Endothelial cell of umbilical vein (primary cell): ENCODE measurements at regions not wholly inside any gene's neighbourhood (a gene's known extent, or its start where the extent isn't known, plus 50 kb on each side); places are given as distances from the start of the nearest gene placed in this dataset.

Experiments
- EZH2 ChIP-seq: IDR thresholded peaks from 2 replicates; pipeline ENCODE4 v1.6.1; 2012; ENCODE audit warnings: borderline replicate concordance, low read depth, mild to moderate bottlenecking, moderate library complexity, low read length, inconsistent platforms; ENCODE audit not compliant: severe bottlenecking
- GATA2 ChIP-seq: IDR thresholded peaks from 2 replicates; pipeline ENCODE4 v1.7.0; 2011; ENCODE audit warnings: low read depth, mild to moderate bottlenecking, moderate library complexity, mixed read lengths, low read length; ENCODE audit not compliant: insufficient read length, insufficient read depth
- MAX ChIP-seq: IDR thresholded peaks from 2 replicates; pipeline ENCODE4 v1.6.1; 2011; ENCODE audit not compliant: insufficient read depth, insufficient read length
- TF ChIP-seq, protein P1 (sequence below), 2 donors: IDR thresholded peaks; 1 replicate in 1 of 2; 2 replicates in 1 of 2; pipeline ENCODE4 v1.5.1; 2011; ENCODE audit warnings: low read length in 2 of 2, mild to moderate bottlenecking in 2 of 2, moderate library complexity in 2 of 2, control low read depth in 1 of 2, inconsistent platforms in 1 of 2, low read depth in 1 of 2; ENCODE audit not compliant: insufficient read depth in 1 of 2; ENCODE audit errors: extremely low read depth in 1 of 2

- TF ChIP-seq MAX, result no peak
- TF ChIP-seq EZH2, result no peak
- no peak for TF ChIP-seq GATA2
- TF ChIP-seq, protein P1, sequence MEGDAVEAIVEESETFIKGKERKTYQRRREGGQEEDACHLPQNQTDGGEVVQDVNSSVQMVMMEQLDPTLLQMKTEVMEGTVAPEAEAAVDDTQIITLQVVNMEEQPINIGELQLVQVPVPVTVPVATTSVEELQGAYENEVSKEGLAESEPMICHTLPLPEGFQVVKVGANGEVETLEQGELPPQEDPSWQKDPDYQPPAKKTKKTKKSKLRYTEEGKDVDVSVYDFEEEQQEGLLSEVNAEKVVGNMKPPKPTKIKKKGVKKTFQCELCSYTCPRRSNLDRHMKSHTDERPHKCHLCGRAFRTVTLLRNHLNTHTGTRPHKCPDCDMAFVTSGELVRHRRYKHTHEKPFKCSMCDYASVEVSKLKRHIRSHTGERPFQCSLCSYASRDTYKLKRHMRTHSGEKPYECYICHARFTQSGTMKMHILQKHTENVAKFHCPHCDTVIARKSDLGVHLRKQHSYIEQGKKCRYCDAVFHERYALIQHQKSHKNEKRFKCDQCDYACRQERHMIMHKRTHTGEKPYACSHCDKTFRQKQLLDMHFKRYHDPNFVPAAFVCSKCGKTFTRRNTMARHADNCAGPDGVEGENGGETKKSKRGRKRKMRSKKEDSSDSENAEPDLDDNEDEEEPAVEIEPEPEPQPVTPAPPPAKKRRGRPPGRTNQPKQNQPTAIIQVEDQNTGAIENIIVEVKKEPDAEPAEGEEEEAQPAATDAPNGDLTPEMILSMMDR (IDR thresholded peaks at IDR 0.05; ENCODE audit: extremely low read depth in 1 of 2, insufficient read depth in 1 of 2, low read depth in 1 of 2, low read length in 2 of 2), result no peak
These were observed 73.9 kb upstream of the PGBD5 start for GRCh38 chr1:230500063-230500462.
